Cardiac muscle cell (in vitro differentiated cells and primary cell): ENCODE measurements at regions not wholly inside any gene's neighbourhood (a gene's known extent, or its start where the extent isn't known, plus 50 kb on each side); places are given as distances from the start of the nearest gene placed in this dataset.

ENCODE experiments used
- DNase-seq, 2 donors: peaks; one replicate each; pipeline versions ENCODE4 v3.0.0 to v3.0.0-alpha.2; 2010 to 2017; ENCODE audit warnings: low read depth in 1 of 2, low spot score in 1 of 2
- H3K27ac ChIP-seq: fragments of 200-600 bp; sonication (generic); 2 replicates; pipeline ENCODE4 v1.5.1; 2016
- H3K27me3 ChIP-seq: fragments of 200-600 bp; sonication (generic); 2 replicates; pipeline ENCODE4 v1.6.0; 2016; ENCODE audit warnings: control low read depth
- H3K36me3 ChIP-seq: fragments of 200-600 bp; sonication (generic); 2 replicates; pipeline ENCODE4 v1.5.1; 2016; ENCODE audit warnings: control low read depth
- H3K4me1 ChIP-seq: fragments of 200-600 bp; sonication (generic); 2 replicates; pipeline ENCODE4 v1.8.1; 2017; ENCODE audit warnings: low read depth, mild to moderate bottlenecking, mixed run types
- H3K4me3 ChIP-seq: fragments of 200-600 bp; sonication (generic); 2 replicates; pipeline ENCODE4 v1.5.1; 2016; ENCODE audit warnings: mild to moderate bottlenecking
- H3K9me3 ChIP-seq: fragments of 200-600 bp; sonication (generic); 2 replicates; pipeline ENCODE4 v1.5.1; 2017; ENCODE audit warnings: low read depth, mild to moderate bottlenecking, control low read depth
- CTCF ChIP-seq: IDR thresholded peaks from 2 replicates; pipeline ENCODE4 v1.5.1; 2012; ENCODE audit warnings: low read depth, mild to moderate bottlenecking, low read length

- Histone ChIP-seq H3K36me3 (peaks cover 41% of the 10 kb centered on the region), H3K4me3 (no peak overlapping the region), H3K4me1 (no peaks in the 10 kb centered on the region), H3K27me3 (no peaks in the 10 kb centered on the region), H3K9me3 (no peaks in the 10 kb centered on the region), H3K27ac (no peak overlapping the region)
- DNase-seq, result no peak
- TF ChIP-seq CTCF, result no peak
Observed at GRCh38 chrX:131791608-131792355, 231.3 kb upstream of the STK26 start.

GRCh38 chrX:131792356-131792749 is 230.7 kb upstream of the STK26 start:
- Histone ChIP-seq H3K4me1 (no peaks in the 10 kb centered on the region), H3K36me3 (peaks cover 38% of the 10 kb centered on the region), H3K9me3 (no peaks in the 10 kb centered on the region), H3K27me3 (no peaks in the 10 kb centered on the region), H3K4me3 (no peak overlapping the region), H3K27ac (no peak overlapping the region)
- no peak for DNase-seq
- no peak for TF ChIP-seq CTCF

- Histone ChIP-seq H3K4me3 (no peak overlapping the region), H3K27ac (no peak overlapping the region)
- DNase-seq, result no peak
Observed at GRCh38 chrX:131792789-131793462, 230.2 kb upstream of the STK26 start.

GRCh38 chrX:131795442-131796229 is 227.5 kb upstream of the STK26 start:
- no peak for DNase-seq
- no peaks in the 10 kb centered on the region for H3K27me3 ChIP-seq
- no peak overlapping the region for H3K27ac ChIP-seq
- H3K9me3 ChIP-seq, result no peaks in the 10 kb centered on the region
- H3K4me3 ChIP-seq, result no peak overlapping the region
- no peak for TF ChIP-seq CTCF
- no peaks in the 10 kb centered on the region for H3K4me1 ChIP-seq
- H3K36me3 ChIP-seq, result peaks cover 31% of the 10 kb centered on the region

More at GRCh38 chrX:131792789-131793462, 230.2 kb upstream of the STK26 start:
- Histone ChIP-seq H3K36me3 (peaks cover 38% of the 10 kb centered on the region), H3K9me3 (no peaks in the 10 kb centered on the region), H3K27me3 (no peaks in the 10 kb centered on the region), H3K4me1 (no peaks in the 10 kb centered on the region)
- no peak for TF ChIP-seq CTCF

DNA sequence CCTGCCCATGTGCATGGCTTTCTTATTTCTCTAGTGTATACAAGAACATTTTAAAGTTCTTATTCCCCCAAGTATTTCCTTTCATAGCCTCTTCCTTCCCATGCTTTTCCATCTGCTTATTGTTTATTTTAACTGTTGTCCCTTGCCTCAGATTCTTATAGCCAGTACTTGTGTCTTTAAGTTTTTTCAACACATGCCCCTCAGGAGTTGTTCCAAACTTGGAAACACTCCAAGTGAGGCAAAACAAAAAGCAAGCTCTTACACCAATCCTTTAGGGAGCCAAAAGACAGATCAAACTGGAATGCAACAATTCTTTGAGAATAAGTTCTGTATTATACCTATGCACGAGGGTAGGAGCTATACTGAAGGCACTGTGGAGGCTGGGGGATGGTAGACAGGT is 222.0 kb upstream of the STK26 start:
- no peak overlapping the region for H3K4me3 ChIP-seq
- H3K36me3 ChIP-seq, result no peaks in the 10 kb centered on the region
- no peaks in the 10 kb centered on the region for H3K4me1 ChIP-seq
- DNase-seq, result peak in 1 of 2 donors; percentile 4
- H3K9me3 ChIP-seq, result no peaks in the 10 kb centered on the region
- no peaks in the 10 kb centered on the region for H3K27me3 ChIP-seq
- TF ChIP-seq CTCF, result no peak
- no peak overlapping the region for H3K27ac ChIP-seq
